Activated CD8-positive, alpha-beta T cell treated with anti-CD3 and anti-CD28 coated beads, Interleukin-2, amount 10 ng/mL, durations not matched to agents 7 days and 5 days (primary cell): ENCODE measurements at regions not wholly inside any gene's neighbourhood (a gene's known extent, or its start where the extent isn't known, plus 50 kb on each side); places are given as distances from the start of the nearest gene placed in this dataset.

Experiments
- ATAC-seq: fragments of 150-1000 bp; cut with Tn5 transposase; one replicate; pipeline ENCODE4 v1.10.0; 2021; ENCODE audit warnings: moderate library complexity
- CTCF ChIA-PET: fragments of 350-600 bp; sonication (Branson Sonifier 250); formaldehyde crosslinking; loops from one replicate; lab custom pipeline; 2021; ENCODE audit warnings: antibody characterized with exemption; lab: Charles Lee
- POLR2A ChIA-PET: fragments of 350-600 bp; sonication (Branson Sonifier 250); formaldehyde crosslinking; loops from one replicate; lab custom pipeline; 2021; ENCODE audit warnings: antibody characterized with exemption; lab: Charles Lee
- DNase-seq: peaks from one replicate; pipeline ENCODE4 v3.0.0-alpha.2; 2020
- H3K27ac Mint-ChIP-seq: one replicate; pipeline ENCODE4 v1.8.0; 2021; ENCODE audit warnings: mild to moderate bottlenecking, mixed read lengths
- H3K27me3 Mint-ChIP-seq: one replicate; pipeline ENCODE4 v1.8.0; 2021; ENCODE audit warnings: low read depth, mixed read lengths
- H3K36me3 Mint-ChIP-seq: one replicate; pipeline ENCODE4 v1.8.0; 2021; ENCODE audit warnings: low read depth, mixed read lengths
- H3K4me1 Mint-ChIP-seq: one replicate; pipeline ENCODE4 v1.8.0; 2021; ENCODE audit warnings: low read depth, mixed read lengths
- H3K4me3 Mint-ChIP-seq: one replicate; pipeline ENCODE4 v1.8.0; 2021; ENCODE audit warnings: mild to moderate bottlenecking, mixed read lengths
- H3K9me3 Mint-ChIP-seq: one replicate; pipeline ENCODE4 v1.8.0; 2022; ENCODE audit warnings: mixed read lengths; ENCODE audit not compliant: insufficient read depth

GRCh38 chr4:124306352-124306751, 406.2 kb downstream of the ANKRD50 start:
- no peaks in the 10 kb centered on the region for H3K27me3 Mint-ChIP-seq
- H3K4me1 Mint-ChIP-seq = no peaks in the 10 kb centered on the region
- DNase-seq (no peak), ATAC-seq (no peak)
- H3K4me3 Mint-ChIP-seq = no peak overlapping the region
- H3K36me3 Mint-ChIP-seq = no peaks in the 10 kb centered on the region
- H3K9me3 Mint-ChIP-seq = no peaks in the 10 kb centered on the region
- POLR2A ChIA-PET = no interaction called here
- CTCF ChIA-PET = no interaction called here
- no peak overlapping the region for H3K27ac Mint-ChIP-seq

DNA sequence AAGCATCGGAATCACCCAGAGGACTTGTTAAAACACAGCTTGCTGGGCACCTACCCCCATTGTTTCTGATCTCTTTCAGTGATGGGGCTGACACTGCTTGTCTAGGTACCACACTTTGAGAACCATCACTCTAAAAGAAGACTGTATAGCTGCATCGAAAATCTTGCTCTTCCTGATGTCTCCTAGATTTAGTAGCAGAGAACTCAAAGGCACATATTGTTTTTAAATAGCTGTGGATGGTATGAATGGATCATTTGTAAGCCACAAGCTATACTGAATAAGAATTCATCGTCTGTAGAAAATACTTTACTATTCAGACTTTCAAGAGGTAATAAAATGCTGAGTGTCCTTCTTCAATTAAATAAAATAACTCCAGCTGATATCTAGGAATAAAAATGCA, 405.4 kb downstream of the ANKRD50 start:
- Mint-ChIP-seq H3K4me1 (no peaks in the 10 kb centered on the region), H3K27me3 (no peaks in the 10 kb centered on the region), H3K27ac (no peak overlapping the region), H3K4me3 (no peak overlapping the region), H3K36me3 (no peaks in the 10 kb centered on the region), H3K9me3 (no peaks in the 10 kb centered on the region)
- ATAC-seq (no peak), DNase-seq (no peak)
- ChIA-PET POLR2A (no interaction called here), CTCF (interaction anchor here (0.8 kb wide), 1 partner anchor 16 kb away, joined by 3 read pairs; no protein-coding TSS in a partner anchor)

DNA sequence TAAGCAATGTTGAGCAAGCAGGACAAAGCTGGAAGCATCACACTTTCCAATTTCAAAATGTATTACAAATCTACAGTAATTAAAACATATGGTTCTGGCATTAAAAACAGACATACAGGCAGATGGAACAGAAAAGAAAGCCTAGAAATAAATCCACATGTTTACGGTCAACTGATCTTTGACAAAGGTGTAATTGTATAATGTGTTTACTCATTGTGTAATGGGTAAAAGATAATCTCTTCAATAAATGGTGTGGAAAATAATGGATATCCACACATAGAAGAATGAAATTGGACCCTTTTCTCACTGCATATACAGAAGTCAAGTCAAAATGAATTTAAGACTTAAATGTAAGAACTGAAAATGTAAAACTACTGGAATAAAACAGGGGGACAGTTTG, 394.2 kb downstream of the ANKRD50 start:
- no peak for DNase-seq
- Mint-ChIP-seq H3K27ac (no peak overlapping the region), H3K4me3 (no peak overlapping the region), H3K27me3 (peaks cover 4% of the 10 kb centered on the region), H3K36me3 (no peaks in the 10 kb centered on the region), H3K4me1 (no peaks in the 10 kb centered on the region), H3K9me3 (no peaks in the 10 kb centered on the region)
- ChIA-PET CTCF (no interaction called here), POLR2A (no interaction called here)
- no peak for ATAC-seq

GRCh38 chr4:124321364-124321763, 391.2 kb downstream of the ANKRD50 start:
- Mint-ChIP-seq H3K4me1 (no peaks in the 10 kb centered on the region), H3K27me3 (peaks cover 4% of the 10 kb centered on the region), H3K4me3 (no peak overlapping the region), H3K9me3 (no peaks in the 10 kb centered on the region), H3K36me3 (no peaks in the 10 kb centered on the region), H3K27ac (no peak overlapping the region)
- no peak for ATAC-seq
- no peak for DNase-seq
- CTCF ChIA-PET = no interaction called here
- POLR2A ChIA-PET = no interaction called here

DNA sequence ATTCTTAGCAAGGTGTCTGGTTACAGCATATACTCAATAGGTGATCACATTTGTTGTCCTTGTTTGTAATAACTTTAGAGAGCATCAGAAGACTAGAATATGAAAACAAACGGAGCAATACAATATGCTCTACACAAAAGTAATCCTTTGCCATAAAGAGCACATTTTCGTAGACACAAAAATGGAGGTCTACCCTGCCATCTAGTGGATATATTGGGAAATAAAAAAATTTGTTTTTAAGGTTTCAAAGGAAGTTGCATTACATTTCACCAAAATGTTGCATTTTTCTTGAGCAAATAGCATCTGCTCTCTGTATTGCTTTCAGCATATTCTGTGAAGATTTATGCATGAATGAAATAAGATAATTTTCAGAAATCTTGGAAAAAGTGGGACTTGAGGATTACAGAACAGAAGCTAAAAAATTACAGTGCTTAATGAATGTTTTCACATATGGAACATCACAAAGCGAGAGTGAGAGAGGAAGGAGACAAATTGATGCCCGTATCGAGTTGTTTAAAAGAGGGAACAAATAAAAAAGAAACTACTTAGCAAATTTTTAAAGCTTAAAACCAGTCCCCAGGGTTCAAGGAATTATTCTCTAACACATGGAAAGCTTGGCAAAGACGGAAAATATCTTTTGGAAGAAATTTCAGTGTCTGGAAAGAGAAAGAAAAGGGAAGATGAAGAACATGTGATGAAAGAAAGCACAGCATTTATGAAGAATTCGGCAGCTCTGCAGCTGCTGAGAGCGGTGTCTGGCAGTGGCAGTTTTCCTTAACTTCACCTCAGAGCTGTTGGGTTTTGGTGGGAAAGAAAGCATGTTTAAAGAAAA, 390.1 kb downstream of the ANKRD50 start:
- Mint-ChIP-seq H3K27ac (no peak overlapping the region), H3K27me3 (peaks cover 3% of the 10 kb centered on the region), H3K4me3 (no peak overlapping the region), H3K4me1 (no peaks in the 10 kb centered on the region), H3K36me3 (no peaks in the 10 kb centered on the region), H3K9me3 (no peaks in the 10 kb centered on the region)
- ATAC-seq (no peak), DNase-seq (no peak)
- ChIA-PET POLR2A (no interaction called here), CTCF (interaction anchor here (0.6 to 1.5 kb wide), 6 partner anchors 11 to 1195 kb away, joined by 3 to 8 read pairs (median 3); no protein-coding TSS in a partner anchor)

GRCh38 chr4:124325690-124326089, 386.8 kb downstream of the ANKRD50 start:
- no peak overlapping the region for H3K27ac Mint-ChIP-seq

GRCh38 chr4:124329134-124329533, 383.4 kb downstream of the ANKRD50 start:
- no peak overlapping the region for H3K27ac Mint-ChIP-seq
- no peak for DNase-seq
- H3K4me1 Mint-ChIP-seq = no peaks in the 10 kb centered on the region
- ChIA-PET POLR2A (no interaction called here), CTCF (no interaction called here)
- no peaks in the 10 kb centered on the region for H3K36me3 Mint-ChIP-seq
- H3K4me3 Mint-ChIP-seq = no peak overlapping the region
- H3K9me3 Mint-ChIP-seq = no peaks in the 10 kb centered on the region
- ATAC-seq = no peak
- H3K27me3 Mint-ChIP-seq = peaks cover 6% of the 10 kb centered on the region

More at GRCh38 chr4:124325690-124326089, 386.8 kb downstream of the ANKRD50 start:
- no peak overlapping the region for H3K4me3 Mint-ChIP-seq
- H3K27me3 Mint-ChIP-seq = peaks cover 5% of the 10 kb centered on the region
- H3K9me3 Mint-ChIP-seq = no peaks in the 10 kb centered on the region
- H3K36me3 Mint-ChIP-seq = no peaks in the 10 kb centered on the region
- no peaks in the 10 kb centered on the region for H3K4me1 Mint-ChIP-seq
- DNase-seq (no peak), ATAC-seq (no peak)
- CTCF ChIA-PET = no interaction called here
- POLR2A ChIA-PET = no interaction called here

- CTCF ChIA-PET = interaction anchor here (0.6 kb wide), 1 partner anchor 1155 kb away, joined by 3 read pairs; no protein-coding TSS in a partner anchor
- no peak for ATAC-seq
- H3K27me3 Mint-ChIP-seq = peaks cover 7% of the 10 kb centered on the region
Measured at GRCh38 chr4:124330045-124330444, 382.5 kb downstream of the ANKRD50 start.

DNA sequence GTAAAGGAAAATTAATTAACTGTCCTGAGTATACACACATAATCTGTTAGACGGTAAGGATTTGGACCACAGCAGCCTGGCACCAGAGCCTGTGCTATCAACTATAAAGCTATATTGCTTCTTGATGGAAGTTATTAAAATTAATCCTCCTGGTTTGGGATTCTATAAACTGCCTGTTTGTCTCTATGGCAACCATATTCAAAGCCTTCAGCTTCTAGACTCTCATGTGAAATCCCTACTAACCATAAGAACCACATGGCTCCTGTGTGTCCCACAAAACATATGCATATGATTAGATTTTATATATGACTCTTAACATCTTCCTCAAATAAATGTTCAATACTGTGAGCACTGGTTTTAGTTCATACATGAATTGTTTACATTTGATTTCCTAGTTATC, 380.8 kb downstream of the ANKRD50 start:
- no peak for ATAC-seq
- H3K27me3 Mint-ChIP-seq = peaks cover 7% of the 10 kb centered on the region
- no peaks in the 10 kb centered on the region for H3K36me3 Mint-ChIP-seq
- H3K4me1 Mint-ChIP-seq = no peaks in the 10 kb centered on the region
- no peak overlapping the region for H3K27ac Mint-ChIP-seq
- POLR2A ChIA-PET = no interaction called here
- no peak overlapping the region for H3K4me3 Mint-ChIP-seq
- CTCF ChIA-PET = no interaction called here
- DNase-seq = no peak
- H3K9me3 Mint-ChIP-seq = no peaks in the 10 kb centered on the region

More at GRCh38 chr4:124330045-124330444, 382.5 kb downstream of the ANKRD50 start:
- Mint-ChIP-seq H3K36me3 (no peaks in the 10 kb centered on the region), H3K9me3 (no peaks in the 10 kb centered on the region), H3K27ac (no peak overlapping the region), H3K4me3 (no peak overlapping the region), H3K4me1 (no peaks in the 10 kb centered on the region)
- POLR2A ChIA-PET = no interaction called here
- DNase-seq = no peak

DNA sequence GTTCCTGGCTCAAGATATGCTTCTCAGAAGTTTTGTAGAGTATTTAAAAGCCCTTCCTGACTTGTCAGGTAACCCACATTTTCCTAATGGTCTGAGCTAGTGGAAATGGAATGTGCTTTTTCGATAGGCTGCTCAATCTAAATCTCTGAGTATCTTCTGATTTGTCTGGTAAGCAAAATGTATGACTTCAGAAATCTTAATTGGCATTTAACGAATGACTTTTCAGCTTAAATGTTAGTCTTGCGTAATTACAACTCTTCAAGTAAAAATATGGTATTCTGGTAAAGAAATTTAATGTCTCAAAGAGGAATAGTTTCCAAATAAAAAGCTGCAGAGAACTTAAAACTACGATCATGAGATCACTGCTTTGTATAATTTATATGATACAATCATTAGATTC, 379.1 kb downstream of the ANKRD50 start:
- ATAC-seq (no peak), DNase-seq (no peak)
- Mint-ChIP-seq H3K36me3 (no peaks in the 10 kb centered on the region), H3K9me3 (no peaks in the 10 kb centered on the region), H3K27ac (no peak overlapping the region), H3K27me3 (peaks cover 2% of the 10 kb centered on the region), H3K4me1 (no peaks in the 10 kb centered on the region), H3K4me3 (no peak overlapping the region)
- ChIA-PET CTCF (interaction anchor here (0.6 to 1.8 kb wide), 4 partner anchors 11 to 950 kb away, joined by 3 to 10 read pairs (median 4); no protein-coding TSS in a partner anchor), POLR2A (no interaction called here)

GRCh38 chr4:124334119-124334518, 378.4 kb downstream of the ANKRD50 start:
- no peaks in the 10 kb centered on the region for H3K4me1 Mint-ChIP-seq
- no peak for ATAC-seq
- peaks cover 2% of the 10 kb centered on the region for H3K27me3 Mint-ChIP-seq
- ChIA-PET CTCF (interaction anchor here (0.6 to 1.8 kb wide), 4 partner anchors 12 to 949 kb away, joined by 3 to 10 read pairs (median 4); no protein-coding TSS in a partner anchor), POLR2A (no interaction called here)
- no peak for DNase-seq
- no peak overlapping the region for H3K27ac Mint-ChIP-seq
- H3K4me3 Mint-ChIP-seq = no peak overlapping the region
- H3K9me3 Mint-ChIP-seq = no peaks in the 10 kb centered on the region
- H3K36me3 Mint-ChIP-seq = no peaks in the 10 kb centered on the region

DNA sequence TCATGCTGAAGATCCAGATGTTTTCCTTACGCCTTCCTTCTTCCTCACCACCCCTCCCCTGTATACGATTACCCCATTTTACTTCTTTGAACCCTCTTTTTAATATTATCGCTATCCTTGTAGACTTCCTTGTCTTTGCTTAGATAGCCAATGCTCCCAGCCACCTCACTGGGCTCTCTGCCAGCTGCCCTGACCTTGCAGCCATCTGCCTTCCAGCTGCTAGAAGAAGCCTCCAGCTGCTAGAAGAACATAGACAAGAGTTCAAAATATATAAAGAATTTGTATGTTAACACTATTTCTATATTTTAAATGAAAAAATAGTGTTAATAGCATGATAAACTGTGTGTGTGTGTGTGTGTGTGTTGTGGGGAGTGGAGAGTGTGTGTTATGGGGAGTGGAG, 374.7 kb downstream of the ANKRD50 start:
- Mint-ChIP-seq H3K9me3 (no peaks in the 10 kb centered on the region), H3K4me3 (no peak overlapping the region), H3K27ac (no peak overlapping the region), H3K4me1 (no peaks in the 10 kb centered on the region), H3K27me3 (peaks cover 2% of the 10 kb centered on the region), H3K36me3 (no peaks in the 10 kb centered on the region)
- POLR2A ChIA-PET = no interaction called here
- ATAC-seq = no peak
- CTCF ChIA-PET = no interaction called here
- no peak for DNase-seq
